Right renal cortex interstitium (tissue), 3 donors: ENCODE measurements at regions not wholly inside any gene's neighbourhood (a gene's known extent, or its start where the extent isn't known, plus 50 kb on each side); places are given as distances from the start of the nearest gene placed in this dataset.
"Not testable (repeated sequence)": the region's sequence is repeated elsewhere in the genome, so short reads cannot be mapped to it uniquely, and the experiment has no call there.

Source experiments
- DNase-seq, 3 donors: peaks; one replicate each; pipeline ENCODE4 v3.0.0-alpha.2; 2013; ENCODE audit warnings: low read depth in 3 of 3, low spot score in 2 of 3

DNA sequence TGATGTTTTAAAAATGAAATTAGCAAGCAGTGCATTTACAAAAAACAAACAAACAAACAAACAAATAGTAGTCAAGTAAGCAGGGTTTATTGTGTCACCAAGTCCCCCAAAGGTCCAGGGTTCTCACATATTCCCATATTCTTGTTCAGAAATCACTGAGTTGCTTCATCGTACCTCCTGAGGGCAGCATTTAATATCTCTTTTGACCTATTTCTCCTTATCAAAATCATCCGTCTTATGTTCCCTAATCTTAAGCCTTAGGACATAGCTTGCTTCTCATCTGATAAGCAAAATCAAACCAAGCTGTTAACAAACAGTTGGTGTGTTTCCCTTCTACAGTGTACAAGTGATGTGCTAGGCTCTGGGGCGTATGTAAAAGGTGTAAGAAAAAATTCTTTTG is 109.5 kb upstream of the MAN2A1 start:
- DNase-seq = no peak

DNA sequence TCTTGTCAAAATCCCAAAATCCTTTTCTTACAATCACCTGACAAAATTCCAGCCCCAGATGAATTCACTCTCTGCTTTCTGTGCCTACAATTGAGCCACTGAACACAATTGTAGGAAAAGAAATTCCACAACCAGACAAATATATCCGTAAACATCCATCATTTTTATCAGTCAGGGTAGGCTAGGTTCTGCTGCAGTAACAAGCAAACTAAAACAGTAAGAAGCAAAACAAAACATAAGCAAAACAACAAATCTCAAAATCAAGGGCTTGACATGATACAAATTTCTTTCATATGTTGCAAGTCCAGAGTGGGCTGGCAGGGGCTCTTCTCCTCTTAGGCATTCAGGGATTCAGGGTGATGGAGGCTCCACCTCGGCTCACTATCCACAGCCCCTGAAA is 114.2 kb upstream of the MAN2A1 start:
- DNase-seq = no peak

DNA sequence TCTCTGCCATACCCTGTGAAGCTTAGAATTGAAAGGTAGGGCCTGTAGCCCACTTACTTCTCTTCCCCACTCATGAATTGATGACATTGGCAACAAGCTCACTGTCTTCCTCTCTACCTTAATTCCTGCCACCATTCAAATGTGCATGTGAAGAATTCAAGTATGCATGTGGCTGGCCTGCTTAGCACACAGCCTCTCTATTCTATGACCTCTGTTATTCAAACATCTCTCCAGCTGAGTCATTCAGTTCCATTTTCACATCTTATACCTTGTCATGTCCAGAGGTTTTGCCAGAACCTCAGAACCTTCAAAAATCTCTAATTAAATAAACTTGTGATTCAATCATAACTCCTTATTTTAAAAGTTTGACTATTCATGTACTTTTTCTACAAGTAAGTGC is 114.7 kb upstream of the MAN2A1 start:
- DNase-seq = no peak

DNA sequence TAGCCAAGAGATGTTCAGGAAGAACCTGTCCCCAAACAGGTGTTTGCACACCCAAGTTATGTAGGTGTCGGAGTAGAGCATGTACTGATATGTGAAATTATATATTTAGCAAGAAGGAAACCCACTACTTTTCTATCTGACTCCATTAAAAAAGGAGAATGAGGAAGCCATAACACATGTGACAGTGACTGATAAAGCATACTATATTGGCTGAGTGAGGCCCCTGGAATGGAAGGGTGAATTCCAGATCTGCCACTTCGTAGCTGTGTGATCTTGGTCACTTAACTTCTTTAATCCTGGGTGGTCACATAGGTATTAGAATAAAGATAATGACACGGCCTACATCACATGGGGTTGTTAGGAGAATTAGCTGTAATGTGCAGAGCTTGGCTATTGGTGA is 116.0 kb upstream of the MAN2A1 start:
- DNase-seq = no peak

DNA sequence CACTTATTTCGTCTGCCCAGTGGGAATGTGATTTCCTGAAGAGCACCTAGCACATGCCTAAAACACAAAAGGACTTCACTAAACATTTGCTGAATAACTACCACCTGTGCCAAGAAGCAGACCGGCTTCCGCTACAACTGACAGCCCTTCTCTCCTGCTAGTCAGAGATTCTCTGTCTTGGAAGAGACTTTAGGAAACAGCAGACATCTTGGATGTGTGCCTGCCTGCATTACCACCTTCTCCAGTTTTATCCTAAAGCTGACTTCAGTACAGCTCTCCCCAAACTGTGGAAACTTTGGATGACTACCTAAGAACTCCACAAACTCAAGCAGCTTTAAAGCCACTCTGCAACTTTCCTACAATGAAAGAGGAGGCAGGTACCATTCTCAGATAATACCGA is 116.5 kb upstream of the MAN2A1 start:
- DNase-seq = no peak

DNA sequence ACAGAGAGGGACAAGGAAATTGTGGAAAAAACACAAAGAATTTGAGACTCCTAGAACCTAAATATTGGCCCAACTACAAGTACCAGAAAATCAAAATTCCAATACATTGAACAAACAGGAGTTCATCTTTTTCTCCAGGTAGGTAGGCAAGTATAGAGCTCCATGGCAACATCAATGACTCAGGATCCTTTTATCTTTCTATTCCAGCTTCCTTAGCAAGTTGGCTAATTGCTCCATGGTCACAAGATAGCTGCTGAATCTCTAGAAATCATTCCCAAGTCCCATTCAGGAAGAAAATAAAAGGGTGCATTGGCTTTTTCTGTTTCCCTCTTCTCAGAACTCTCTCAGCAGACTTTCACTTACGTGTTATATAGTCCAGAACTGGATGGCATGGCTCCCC is 117.9 kb upstream of the MAN2A1 start:
- DNase-seq = no peak

DNA sequence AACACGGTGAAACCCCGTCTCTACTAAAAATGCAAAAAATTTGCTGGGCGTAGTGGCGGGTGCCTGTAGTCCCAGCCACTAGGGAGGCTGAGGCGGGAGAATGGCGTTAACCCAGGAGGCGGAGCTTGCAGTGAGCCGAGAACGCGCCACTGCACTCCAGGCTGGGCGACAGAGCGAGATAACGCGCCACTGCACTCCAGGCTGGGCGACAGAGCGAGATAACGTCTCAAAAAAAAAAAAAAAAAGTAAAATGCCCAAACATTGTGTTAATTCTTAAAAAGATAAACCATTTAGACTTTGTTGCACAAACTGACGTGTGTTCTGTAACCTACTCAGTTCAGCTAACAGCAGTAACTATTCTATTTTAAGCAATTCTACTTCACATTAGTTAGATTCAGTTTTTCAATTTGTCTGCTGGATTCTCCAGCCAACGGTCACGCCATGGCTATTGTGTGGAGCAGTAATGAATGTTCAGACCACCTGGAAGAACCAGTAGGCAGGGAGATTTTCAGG is 119.3 kb upstream of the MAN2A1 start:
- DNase-seq = no peak

DNA sequence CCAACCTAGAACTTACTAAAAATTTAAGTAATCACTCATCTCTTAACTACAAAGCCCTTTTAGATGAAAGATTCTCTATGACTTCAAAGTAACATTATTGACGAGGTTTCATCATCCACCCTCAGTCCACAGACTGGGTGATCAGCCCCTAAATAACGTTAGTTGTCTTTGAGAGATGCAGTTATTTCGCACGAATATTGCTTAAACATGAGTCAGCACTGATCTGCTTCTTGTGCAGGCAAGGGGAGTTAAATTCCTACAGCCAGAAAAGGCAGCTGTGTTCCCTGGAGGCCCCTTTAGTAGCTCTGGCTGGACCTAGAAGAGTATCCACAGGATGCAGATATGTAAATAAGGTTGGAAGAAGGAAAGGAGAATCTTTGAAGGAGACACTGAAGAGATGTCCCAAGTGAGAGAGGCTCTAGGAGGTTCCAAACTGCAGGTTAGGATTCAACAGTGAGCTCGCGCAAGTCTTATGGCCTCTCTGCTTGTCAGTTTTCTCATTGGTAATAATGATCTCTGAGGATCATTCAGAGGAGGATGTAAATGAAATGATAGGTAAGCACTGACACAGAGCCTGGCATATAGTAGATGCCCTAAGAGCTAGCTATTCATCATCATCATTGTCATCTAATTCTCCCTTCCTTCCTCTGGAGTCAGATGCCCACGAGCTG is 122.2 kb upstream of the MAN2A1 start:
- DNase-seq = no peak

DNA sequence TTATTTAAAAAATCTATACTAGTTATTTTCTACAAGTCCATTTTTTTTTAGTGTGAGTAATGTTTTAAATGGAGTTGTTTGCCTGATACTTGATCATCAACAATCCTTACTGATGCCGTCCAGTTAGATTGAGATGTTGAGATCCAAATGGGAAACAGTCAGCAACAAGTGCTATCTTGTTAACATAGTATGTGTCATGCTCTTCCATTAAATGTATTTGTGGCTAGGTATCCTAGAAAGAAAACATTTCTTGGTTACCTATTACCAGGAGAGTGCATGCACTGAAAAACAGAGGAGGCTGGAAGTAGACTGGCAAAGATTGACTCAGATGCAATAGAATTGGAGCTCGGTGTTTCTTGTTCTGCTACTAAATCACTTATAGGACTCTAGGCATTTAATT is 123.4 kb upstream of the MAN2A1 start:
- DNase-seq = no peak

DNA sequence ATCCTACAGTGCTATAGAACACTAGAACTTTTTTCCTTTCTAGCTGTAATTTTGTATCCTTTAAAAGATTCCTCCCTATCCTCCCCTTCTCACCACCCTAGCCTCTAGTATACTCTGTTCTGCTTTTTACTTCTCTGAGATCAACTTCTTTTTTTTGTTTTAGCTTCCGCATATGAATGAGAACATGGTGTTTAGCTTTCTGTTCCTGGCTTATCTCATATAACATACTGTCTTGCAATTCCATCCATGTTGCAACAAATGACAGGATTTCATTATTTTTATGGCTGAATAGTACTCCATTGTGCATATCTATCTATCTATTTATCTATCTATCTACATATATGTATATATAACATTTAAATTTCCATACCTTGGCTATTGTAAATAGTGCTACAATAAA is 126.0 kb upstream of the MAN2A1 start:
- DNase-seq = no peak

DNA sequence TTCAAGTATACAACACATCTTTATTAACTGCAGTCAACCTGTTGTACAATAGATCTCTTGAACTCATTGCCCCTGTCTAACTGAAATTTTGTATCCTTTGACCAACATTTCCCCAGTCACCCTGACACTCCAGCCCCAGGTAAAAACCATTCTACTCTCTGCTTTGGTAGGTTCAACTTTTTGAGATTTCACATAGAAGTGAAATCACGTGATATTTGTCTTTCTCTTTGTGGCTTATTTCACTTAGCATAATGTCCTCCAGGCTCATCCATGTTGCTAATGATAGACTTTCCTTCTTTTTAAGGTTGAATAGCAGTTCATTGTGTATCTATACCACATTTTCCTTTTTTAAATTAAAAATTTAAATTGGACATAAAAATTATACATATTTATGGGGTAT is 126.5 kb upstream of the MAN2A1 start:
- no peak for DNase-seq

DNA sequence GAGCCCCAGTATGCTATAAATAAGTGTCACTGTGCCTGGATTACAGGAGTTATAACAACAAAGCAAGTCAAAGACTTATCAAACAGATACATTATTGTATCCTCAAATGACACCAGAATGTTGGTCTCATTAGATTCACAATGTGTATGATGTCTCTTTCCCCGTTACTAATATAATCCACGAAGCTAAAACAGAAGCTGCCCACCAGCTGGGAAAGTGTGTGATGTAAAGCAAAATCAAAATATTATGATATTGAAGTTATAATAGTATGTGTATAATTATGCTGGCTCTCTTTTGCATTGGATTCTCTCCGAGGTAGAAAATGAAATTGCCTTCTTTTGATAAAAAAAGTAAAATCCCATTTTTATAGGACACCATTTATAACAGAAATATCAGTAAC is 127.3 kb upstream of the MAN2A1 start:
- DNase-seq = no peak

DNA sequence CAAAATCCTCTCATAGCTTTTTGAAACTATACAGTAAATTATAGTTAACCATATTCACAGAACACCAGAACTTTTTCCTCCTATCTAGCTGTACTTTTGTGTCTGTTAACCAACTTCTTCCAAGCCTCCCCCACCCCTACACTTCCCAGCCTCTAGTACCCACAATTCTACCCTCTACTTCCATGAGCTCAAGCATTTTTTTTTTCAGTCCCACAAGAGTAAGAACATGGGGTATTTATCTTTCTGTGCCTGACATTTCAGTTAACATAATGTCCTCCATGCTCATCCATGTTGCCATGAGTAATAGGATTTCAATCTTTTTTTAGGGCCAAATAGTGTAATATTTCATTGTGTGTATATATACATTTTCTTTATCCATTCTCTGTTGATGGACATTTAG is 128.3 kb upstream of the MAN2A1 start:
- DNase-seq = no peak

DNA sequence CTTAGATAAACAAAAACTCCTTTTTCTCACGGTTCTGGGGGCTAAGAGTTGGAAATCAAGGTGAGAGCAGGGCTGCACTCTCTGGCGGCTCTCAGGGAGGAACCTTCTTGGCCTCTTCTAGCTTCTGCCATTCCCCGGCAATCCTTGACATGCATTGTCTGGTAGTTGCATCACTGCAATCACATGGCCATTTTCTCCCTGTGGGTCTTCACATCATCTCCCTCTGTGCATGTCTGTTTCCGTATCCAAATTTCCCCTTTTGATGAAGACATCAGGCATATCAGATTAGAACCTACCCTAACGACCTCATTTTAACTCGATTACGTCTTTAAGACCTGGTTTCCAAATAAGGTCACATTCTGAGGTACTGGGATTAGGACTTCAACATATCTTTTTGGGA is 129.2 kb upstream of the MAN2A1 start:
- no peak for DNase-seq

DNA sequence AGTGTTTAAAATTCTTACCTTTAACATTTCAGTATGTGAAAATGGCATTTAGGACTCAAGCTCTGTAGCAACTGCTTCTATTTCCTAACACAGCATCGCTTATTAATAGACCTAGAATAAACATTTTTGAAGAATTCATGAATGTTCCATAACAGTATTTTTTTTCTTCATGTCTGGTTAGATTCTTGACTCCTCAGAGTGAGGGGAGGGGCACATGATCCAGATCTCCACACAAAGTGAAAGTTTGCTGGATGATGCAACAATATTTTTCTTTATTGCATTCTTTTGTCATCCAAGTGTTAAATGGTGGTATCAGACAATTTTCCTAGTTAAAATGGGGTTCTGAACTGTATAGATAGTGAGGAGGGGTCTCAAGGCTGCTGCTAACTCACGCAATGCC is 130.8 kb upstream of the MAN2A1 start:
- no peak for DNase-seq

DNA sequence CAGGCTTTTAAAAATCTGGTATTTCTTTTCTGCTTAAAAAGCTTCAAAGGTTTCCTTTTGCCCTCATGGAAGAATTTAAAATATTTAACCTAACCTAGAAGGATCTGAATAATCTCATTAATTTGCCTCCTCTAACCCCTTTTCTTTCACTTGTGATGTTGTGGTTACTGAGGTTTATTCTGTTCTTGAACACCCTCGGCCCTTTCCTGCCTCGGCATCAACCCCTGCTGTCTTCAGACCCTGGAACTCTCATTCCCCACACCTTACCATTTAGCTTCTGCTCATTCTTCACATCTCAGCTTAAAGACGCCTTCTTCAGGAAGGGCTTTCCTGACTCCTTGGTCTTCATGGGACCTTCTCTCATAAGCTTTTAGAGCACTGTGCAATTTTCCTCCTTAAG is 131.4 kb upstream of the MAN2A1 start:
- no peak for DNase-seq

DNA sequence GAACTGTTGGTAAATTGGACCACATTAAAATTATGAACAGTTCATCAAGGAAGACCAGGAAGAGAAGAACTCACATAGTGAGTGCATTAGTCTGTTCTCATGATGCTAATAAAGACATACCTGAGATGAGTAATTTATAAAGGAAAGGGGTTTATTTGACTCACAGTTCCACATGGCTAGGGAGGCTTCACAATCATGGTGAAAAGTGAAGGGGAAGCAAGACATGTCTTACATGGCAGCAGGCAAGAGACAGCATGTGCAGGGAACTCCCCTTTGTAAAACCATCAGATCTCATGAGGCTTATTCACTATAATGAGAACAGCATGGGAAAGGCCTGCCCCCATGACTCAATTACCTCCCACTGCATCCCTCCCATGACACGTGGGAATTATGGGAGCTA is 135.9 kb upstream of the MAN2A1 start:
- no peak for DNase-seq

DNA sequence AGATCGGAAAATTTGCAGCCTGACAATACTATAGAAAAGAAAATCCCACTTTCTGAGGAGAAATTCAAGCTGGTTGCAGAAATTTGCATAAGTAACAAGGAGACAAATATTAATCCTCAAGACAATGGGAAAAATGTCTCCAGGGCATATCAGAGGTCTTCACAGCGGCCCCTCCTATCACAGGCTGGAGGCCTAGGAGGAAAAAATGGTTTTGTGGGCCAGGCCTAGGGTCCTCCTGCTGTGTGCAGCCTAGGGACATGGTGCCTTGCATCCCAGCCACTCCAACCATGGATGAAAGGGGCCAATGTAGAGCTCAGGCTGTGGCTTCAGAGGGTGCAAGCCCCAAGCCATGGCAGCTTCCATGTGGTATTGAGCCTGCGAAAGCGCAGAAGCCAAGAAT is 138.5 kb upstream of the MAN2A1 start:
- not testable (repeated sequence) for DNase-seq

DNA sequence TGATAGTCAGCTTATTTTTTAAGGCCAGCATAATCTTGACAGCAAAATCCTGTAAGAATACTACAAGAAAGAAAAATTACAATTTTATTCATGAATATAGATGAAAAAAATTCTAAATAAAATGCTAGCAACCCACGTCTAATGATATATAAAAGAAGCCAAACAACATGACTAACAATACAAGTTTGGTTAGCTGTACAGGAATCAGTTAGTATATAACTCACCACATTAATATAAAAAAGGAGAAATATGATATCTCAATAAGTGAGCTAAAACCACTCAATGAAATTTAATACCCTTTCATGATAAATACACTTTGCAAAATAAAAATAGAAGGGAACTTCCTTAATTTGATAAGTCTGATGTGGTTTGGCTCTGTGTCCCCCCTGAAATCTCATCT is 139.7 kb upstream of the MAN2A1 start:
- no peak for DNase-seq

DNA sequence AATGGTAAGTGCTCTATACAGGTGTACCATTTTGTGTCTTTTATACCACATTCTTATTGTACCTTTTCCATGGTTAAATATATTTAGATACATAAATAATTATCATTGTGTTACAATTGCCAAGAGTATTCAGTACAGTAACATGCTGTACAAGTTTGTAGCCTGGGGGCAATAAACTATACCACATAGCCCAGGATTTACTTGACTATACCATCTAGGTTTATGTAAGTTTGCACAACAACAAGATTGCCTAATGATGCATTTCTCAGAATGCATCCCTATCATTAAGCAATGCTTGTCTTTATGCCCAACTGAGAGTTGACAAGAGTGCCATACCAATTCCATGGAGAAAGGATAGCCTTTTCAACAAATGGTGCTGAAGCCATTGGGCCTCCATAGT is 136.7 kb upstream of the PJA2 start:
- no peak for DNase-seq

DNA sequence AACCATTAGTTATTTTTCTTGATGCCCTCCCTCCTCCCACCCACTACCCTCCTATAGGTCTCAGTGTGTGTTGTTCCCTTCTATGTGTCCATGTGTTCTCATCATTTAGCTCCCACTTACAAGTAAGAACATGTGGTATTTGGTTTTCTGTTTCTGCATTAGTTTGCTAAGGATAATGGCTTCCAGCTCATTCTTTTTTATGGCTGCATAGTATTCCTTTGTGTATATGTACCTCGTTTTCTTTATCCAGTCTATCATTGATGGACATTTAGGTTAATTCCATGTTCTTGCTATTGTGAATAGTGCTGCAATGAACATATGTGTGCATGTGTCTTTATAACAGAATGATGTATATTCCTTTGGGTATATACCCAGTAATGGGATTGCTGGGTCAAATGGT is 135.1 kb upstream of the PJA2 start:
- not testable (repeated sequence) for DNase-seq

DNA sequence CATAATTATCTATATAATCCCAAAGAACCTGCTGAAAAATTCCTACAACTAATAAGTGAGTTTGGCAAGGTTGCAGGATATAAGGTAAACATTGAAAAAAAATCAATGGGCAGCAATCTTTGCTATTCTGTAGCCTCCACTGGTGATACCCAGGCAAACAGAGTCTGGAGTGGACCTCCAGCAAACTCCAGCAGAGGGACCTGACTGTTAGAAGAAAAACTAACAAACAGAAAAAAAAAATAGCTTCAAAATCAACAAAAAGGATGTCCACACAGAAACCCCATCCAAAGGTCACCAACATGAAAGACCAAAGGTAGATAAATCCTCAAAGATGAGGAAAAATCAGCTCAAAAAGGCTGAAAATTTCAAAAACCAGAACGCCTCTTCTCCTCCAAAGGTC is 128.9 kb upstream of the PJA2 start:
- not testable (repeated sequence) for DNase-seq

DNA sequence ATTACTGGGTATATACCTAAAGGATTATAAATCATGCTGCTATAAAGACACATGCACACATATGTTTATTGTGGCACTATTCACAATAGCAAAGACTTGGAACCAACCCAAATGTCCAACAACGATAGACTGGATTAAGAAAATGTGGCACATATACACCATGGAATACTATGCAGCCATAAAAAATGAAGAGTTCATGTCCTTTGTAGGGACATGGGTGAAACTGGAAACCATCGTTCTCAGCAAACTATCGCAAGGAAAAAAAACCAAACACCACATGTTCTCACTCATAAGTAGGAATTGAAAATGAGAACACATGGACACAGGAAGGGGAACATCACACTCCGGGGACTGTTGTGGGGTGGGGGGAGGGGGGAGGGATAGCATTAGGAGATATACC is 125.3 kb upstream of the PJA2 start:
- DNase-seq = not testable (repeated sequence)
